SU-DHL-6 (cell line): ENCODE measurements at regions not wholly inside any gene's neighbourhood (a gene's known extent, or its start where the extent isn't known, plus 50 kb on each side); places are given as distances from the start of the nearest gene placed in this dataset.
A peak's percentile ranks its signal among the peaks of the same experiment; 100 is the strongest.

Experiments used
- H2AFZ ChIP-seq: fragments of 200-600 bp; sonication (generic); 2 replicates; pipeline ENCODE4 v1.6.1; 2014; ENCODE audit warnings: low read depth, mild to moderate bottlenecking, moderate library complexity, mixed read lengths, antibody characterized with exemption, low read length; ENCODE audit not compliant: severe bottlenecking
- H3F3A ChIP-seq: fragments of 200-600 bp; shearing (Covaris generic); 2 replicates; pipeline ENCODE4 v1.6.0; 2016; ENCODE audit warnings: antibody characterized with exemption, mild to moderate bottlenecking; ENCODE audit not compliant: insufficient read depth
- H3K27ac ChIP-seq: fragments of 200-600 bp; sonication (generic); 2 replicates; pipeline ENCODE4 v1.5.1; 2016; ENCODE audit warnings: low read depth, mild to moderate bottlenecking, low read length, moderate library complexity, mixed read lengths
- H3K27me3 ChIP-seq: fragments of 200-600 bp; sonication (generic), shearing (Covaris generic); 2 replicates; pipeline ENCODE4 v1.6.0; 2014; ENCODE audit warnings: mild to moderate bottlenecking, low read length
- H3K36me3 ChIP-seq: fragments of 200-600 bp; sonication (generic); 2 replicates; pipeline ENCODE4 v1.6.1; 2014; ENCODE audit warnings: mild to moderate bottlenecking, low read length, mixed read lengths
- H3K4me2 ChIP-seq: fragments of 300-600, 200-600 bp; shearing (Covaris generic), sonication (generic); 2 replicates; pipeline ENCODE4 v1.6.0; 2014; ENCODE audit warnings: low read length, low read depth, mild to moderate bottlenecking; ENCODE audit not compliant: poor library complexity, severe bottlenecking
- H3K4me3 ChIP-seq: fragments of 200-600 bp; sonication (generic); 2 replicates; pipeline ENCODE4 v1.5.1; 2014; ENCODE audit warnings: antibody characterized with exemption, low read length, mild to moderate bottlenecking, mixed read lengths; ENCODE audit not compliant: insufficient read depth, poor library complexity, severe bottlenecking
- H3K79me2 ChIP-seq: fragments of 200-600 bp; sonication (generic); 2 replicates; pipeline ENCODE4 v1.6.1; 2014; ENCODE audit warnings: mild to moderate bottlenecking, low read length, moderate library complexity; ENCODE audit not compliant: insufficient read depth
- H3K9ac ChIP-seq: fragments of 200-600 bp; sonication (generic); 2 replicates; pipeline ENCODE4 v1.7.0; 2014; ENCODE audit warnings: mild to moderate bottlenecking, low read length
- H3K9me2 ChIP-seq: fragments of 200-600 bp; sonication (generic); replicated peaks from 2 replicates; pipeline ENCODE4 v1.6.1; 2014; ENCODE audit warnings: low read length; ENCODE audit not compliant: insufficient read depth
- H3K9me3 ChIP-seq: fragments of 200-600 bp; sonication (generic); 2 replicates; pipeline ENCODE4 v1.6.1; 2014; ENCODE audit warnings: low read length, mixed read lengths; ENCODE audit not compliant: insufficient read depth
- H4K20me1 ChIP-seq: fragments of 200-600 bp; sonication (generic); 2 replicates; pipeline ENCODE4 v1.6.1; 2014; ENCODE audit warnings: low read depth, mild to moderate bottlenecking, antibody characterized with exemption, low read length, moderate library complexity, mixed read lengths
- CTCF ChIP-seq: fragments of 200-600 bp; sonication (generic); IDR thresholded peaks from one replicate; pipeline ENCODE4 v1.5.1; 2017; ENCODE audit warnings: antibody characterized with exemption, mild to moderate bottlenecking, low read length, moderate library complexity; ENCODE audit not compliant: insufficient read depth, poor library complexity, severe bottlenecking
- EZH2phosphoT487 ChIP-seq: fragments of 200-600 bp; sonication (generic), shearing (Covaris generic); conservative IDR thresholded peaks from 2 replicates; pipeline ENCODE4 v1.6.1; 2018; ENCODE audit warnings: mild to moderate bottlenecking, antibody characterized with exemption, low read length, moderate library complexity, mixed read lengths

GRCh38 chr2:219728991-219729487, 101.6 kb downstream of the SLC4A3 start:
- no peaks in the 10 kb centered on the region for H4K20me1 ChIP-seq
- no peak overlapping the region for H3K27ac ChIP-seq
- H3K27me3 ChIP-seq, result no peaks in the 10 kb centered on the region
- no peaks in the 10 kb centered on the region for H3K9me3 ChIP-seq
- H3K9ac ChIP-seq, result no peak overlapping the region
- no peak overlapping the region for H2AFZ ChIP-seq
- H3K9me2 ChIP-seq, result no peaks in the 10 kb centered on the region
- no peaks in the 10 kb centered on the region for H3F3A ChIP-seq
- H3K36me3 ChIP-seq, result no peaks in the 10 kb centered on the region
- H3K4me3 ChIP-seq, result no peak overlapping the region
- H3K79me2 ChIP-seq, result no peaks in the 10 kb centered on the region
- H3K4me2 ChIP-seq, result no peak overlapping the region
- TF ChIP-seq CTCF (no peak), EZH2phosphoT487 (no peak)

- Histone ChIP-seq H3K9me2 (no peaks in the 10 kb centered on the region), H3K27me3 (no peaks in the 10 kb centered on the region), H3K9me3 (no peaks in the 10 kb centered on the region), H3K27ac (no peak overlapping the region), H3F3A (no peaks in the 10 kb centered on the region), H4K20me1 (no peaks in the 10 kb centered on the region), H3K79me2 (no peaks in the 10 kb centered on the region), H3K4me3 (no peak overlapping the region), H3K9ac (no peak overlapping the region), H2AFZ (no peak overlapping the region), H3K36me3 (no peaks in the 10 kb centered on the region), H3K4me2 (no peak overlapping the region)
- TF ChIP-seq CTCF, result peak; percentile 18
- no peak for TF ChIP-seq EZH2phosphoT487
These were observed 103.7 kb downstream of the SLC4A3 start for GRCh38 chr2:219731173-219731572.

GRCh38 chr2:219733106-219733505, 105.7 kb downstream of the SLC4A3 start:
- Histone ChIP-seq H3K27me3 (no peaks in the 10 kb centered on the region), H3K4me2 (no peak overlapping the region), H4K20me1 (no peaks in the 10 kb centered on the region), H3K27ac (no peak overlapping the region), H3K9me2 (no peaks in the 10 kb centered on the region), H3K4me3 (no peak overlapping the region), H3K79me2 (no peaks in the 10 kb centered on the region), H3K36me3 (no peaks in the 10 kb centered on the region), H3F3A (no peaks in the 10 kb centered on the region), H3K9me3 (no peaks in the 10 kb centered on the region), H3K9ac (no peak overlapping the region), H2AFZ (no peak overlapping the region)
- TF ChIP-seq CTCF (no peak), EZH2phosphoT487 (no peak)
